ENCODE measurements at regions not wholly inside any gene's neighbourhood (a gene's known extent, or its start where the extent isn't known, plus 50 kb on each side); places are given as distances from the start of the nearest gene placed in this dataset.
"Not testable (repeated sequence)": the region's sequence is repeated elsewhere in the genome, so short reads cannot be mapped to it uniquely, and the experiment has no call there.

DNA sequence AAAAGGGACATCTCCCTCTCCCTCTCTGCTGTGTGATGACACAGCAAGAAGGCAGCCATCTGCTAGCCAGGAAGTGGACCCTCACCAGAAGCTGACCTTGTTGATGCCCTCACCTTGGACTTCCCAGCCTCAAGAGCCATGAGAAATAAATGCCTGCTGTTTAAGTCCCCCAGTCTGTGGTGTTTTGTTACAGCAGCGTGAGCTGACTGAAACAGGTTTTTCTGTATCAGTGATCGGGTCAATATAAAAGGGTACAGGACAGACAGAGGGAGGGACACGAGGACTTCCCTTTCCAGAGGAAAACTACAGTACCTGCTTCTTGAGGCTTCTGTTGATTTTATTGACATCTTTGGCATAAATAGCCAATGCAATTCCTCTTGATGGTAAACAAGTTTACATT is 510.3 kb upstream of the CHAC2 start:
- DNase-seq = no peak

GRCh38 chr2:53253244-53253643 is 514.4 kb upstream of the CHAC2 start:
- no peak for DNase-seq

DNA sequence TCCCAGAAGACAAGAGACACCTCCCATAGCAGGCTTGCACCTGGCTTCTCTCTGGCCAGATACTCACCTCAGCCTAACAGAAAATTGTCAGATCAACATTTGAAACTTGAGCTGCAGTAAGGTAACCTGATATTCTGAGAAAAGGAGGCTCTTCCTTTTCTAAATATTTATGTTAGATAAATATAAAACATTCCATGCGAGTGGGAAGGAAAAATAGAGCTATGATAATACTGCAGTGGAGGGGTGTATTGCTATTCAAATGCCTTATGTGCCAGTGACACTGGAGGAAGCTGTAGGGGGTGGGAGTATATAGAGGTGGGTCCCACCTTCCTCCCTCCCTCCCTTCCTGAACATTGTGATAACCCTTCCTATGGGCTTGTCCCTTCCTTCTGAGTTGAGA is 515.5 kb upstream of the CHAC2 start:
- DNase-seq = no peak

- DNase-seq = no peak
Measured at GRCh38 chr2:53247956-53248735, 519.5 kb upstream of the CHAC2 start.

DNA sequence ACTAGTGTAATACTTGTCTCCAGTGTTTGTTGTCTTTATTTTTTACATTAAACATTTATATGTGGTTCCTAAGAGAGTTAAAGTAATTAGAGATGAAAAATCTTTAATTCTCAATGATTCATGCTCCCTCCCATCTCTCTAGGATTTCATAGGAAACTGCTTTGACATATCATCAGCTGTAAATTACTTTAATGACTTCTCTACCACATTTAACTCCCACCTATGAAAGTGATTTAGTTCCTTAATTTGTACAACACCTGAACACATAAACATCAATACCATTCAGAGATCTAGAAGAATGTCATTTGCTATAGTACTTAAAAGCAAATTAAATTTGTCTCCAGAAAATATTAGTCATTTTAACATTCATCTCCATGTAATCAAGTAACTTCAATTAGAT is 524.2 kb upstream of the CHAC2 start:
- DNase-seq = no peak

GRCh38 chr2:53242090-53242489 is 525.5 kb upstream of the CHAC2 start:
- DNase-seq = no peak

GRCh38 chr2:53235836-53236582 is 531.6 kb upstream of the CHAC2 start:
- no peak for DNase-seq

DNA sequence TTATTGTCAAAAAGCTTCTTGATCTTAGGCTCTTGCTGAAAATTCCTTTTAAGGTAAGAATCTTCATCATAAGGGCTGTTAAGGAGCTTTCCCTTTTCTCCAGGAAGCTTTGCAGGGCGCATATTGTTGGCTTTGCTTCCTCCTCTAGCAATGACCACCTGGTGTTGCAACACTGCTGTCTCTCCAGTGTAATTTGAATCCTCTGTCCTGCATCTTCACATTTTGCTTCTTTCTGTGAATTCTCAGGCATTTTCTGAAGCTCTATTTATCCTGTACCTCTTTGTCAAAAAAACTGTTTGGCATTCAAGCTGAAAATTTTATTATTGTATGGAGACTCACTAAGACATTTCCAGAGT is 533.1 kb upstream of the CHAC2 start:
- no peak for DNase-seq

DNA sequence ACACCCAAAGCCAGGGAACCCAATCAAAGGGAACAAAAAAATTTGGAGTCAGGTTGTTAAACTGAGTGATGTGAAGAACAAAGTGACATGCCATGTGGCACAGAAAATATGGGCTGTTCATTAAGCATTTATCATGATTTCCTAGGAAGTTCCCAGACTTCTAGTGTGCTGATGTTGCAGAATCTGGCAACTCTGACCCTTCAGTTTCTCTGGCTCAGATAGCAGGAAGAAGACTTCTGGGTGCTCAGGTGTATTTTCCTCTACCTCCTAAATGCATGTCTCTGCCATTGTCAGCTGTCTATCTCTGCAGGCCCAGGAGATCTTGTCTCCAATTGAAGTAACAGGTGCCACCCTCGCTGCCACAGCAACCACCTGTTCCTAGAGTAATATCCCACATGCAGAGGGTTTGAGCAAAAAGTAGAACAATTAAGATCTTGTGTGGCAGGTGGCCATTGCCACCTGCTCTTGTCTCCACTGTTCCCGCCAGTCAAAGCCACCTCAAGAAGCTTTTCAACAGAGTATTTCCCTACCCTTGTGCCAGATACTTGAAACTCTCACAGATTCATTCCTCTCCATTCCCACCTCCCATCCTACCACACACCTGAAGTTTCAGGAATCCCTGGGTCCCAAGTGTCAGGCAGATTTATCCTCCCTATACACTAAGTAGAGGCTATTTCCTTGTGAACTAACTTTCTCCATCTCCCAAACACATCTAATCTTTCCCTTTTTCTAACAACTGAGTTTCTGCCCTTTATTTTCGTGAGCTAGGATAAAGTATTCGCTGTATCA is 533.7 kb upstream of the CHAC2 start:
- DNase-seq = no peak

DNA sequence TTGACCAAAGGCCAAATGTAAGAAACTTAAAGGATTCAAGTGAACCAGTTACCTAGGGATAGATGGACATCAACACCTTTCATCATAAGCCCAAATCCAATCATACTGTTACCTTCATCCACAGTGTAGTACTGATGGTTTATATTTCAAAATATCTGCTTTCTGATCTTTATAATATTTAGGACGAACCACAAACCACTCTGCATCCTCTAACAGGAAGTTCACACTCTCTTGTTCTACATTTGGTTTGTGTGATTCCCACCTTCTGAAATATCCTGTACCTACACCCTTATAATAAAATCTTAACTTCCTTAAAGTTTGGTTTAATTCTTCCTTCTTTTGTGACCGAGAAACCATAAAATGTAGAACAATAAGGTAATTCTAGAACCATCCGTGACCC is 535.7 kb upstream of the CHAC2 start:
- DNase-seq = no peak

DNA sequence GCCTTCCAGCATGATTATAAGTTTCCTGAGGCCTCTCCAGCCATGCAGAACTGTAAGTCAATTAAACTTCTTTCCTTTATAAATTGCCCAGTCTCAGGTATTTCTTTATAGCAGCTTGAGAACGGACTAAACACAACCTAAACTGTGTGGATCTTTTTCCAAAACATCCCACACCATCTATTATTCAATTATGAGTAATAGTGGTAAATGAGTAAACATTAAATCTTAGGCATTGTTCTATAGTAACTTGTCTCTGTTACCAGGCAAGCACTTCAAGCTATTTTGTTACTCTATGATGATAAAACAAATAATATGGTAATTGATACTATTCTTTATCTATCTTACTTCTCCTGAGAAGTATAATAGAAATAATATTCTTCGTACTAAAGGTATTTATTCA is 536.9 kb upstream of the CHAC2 start:
- DNase-seq = no peak

DNA sequence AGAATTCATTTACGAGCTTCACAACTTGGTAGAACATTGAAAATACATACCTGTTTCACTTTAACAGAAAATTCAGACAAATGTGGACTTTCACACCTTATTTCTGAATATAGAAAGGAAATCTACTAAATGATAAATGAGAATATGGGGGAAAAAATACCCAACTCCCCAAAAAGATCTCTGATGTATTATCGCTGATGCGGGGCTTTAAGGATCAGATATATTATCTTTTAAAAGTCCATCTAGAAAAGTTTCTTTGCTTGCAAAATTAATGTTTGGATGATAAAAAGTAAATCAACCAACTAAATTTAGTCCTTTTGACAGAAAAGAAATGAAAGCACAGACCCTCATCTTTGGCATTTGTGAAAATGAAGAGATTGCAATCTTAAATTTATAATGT is 540.1 kb upstream of the CHAC2 start:
- DNase-seq = no peak

DNA sequence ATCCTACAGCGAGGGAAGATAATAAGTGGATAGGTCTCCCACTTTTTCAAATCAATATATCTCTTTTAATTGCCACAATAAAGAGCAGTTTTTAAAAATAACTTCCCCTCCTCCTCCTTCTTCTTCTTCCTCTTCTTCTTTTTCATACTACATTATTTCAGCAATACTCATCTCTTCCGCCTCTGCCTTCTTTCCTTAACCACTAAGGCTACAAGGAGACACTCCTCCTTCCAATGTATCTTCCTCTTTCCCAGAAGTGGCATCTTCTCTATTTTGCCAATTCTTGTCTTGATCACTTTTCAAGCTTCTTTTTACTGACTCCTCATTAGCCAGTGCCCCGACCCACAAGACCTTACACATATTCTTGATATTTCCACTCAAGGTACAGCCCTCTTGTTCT is 546.6 kb upstream of the CHAC2 start:
- DNase-seq = no peak

DNA sequence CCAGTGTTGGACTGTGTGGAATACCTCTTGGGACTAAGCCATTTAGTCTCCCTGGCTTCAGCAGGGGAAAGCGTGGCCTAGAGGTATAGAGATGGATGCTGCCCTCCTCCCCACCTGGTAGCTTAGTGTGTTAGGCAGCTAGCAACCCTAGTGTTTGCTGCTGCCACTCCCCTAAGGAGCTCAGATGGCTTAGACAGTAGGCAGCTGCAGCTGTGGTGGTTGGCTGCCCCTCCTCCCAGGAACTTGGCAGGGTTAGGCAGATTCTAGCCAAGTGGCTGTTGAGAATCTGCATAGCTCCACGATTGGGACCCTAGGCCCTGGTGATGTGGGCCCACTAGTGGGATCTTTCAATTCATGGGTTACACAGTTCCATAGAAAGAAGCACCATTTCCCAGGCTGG is 550.4 kb upstream of the CHAC2 start:
- DNase-seq = no peak

DNA sequence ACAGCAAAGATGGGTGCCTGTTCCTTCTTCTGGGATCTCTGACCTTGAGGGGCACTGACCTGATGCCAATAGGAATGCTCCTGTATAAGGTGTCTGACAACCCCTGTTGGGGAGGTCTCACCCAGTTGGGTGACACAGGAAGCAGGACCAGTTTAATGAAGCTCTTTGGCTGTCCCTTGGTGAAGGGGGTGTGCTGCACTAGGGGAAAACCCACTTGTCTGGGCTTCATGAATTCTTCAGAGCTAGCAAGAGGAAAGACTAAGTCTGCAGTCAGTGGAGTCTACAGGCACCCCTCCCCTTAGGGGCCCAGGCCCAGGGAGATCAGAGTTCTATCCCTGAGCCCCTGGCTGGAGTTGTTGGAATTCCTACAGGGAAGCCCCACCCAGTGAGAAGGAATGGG is 550.8 kb upstream of the CHAC2 start:
- DNase-seq = no peak

GRCh38 chr2:53212576-53212975 is 555.0 kb upstream of the CHAC2 start:
- no peak for DNase-seq

DNA sequence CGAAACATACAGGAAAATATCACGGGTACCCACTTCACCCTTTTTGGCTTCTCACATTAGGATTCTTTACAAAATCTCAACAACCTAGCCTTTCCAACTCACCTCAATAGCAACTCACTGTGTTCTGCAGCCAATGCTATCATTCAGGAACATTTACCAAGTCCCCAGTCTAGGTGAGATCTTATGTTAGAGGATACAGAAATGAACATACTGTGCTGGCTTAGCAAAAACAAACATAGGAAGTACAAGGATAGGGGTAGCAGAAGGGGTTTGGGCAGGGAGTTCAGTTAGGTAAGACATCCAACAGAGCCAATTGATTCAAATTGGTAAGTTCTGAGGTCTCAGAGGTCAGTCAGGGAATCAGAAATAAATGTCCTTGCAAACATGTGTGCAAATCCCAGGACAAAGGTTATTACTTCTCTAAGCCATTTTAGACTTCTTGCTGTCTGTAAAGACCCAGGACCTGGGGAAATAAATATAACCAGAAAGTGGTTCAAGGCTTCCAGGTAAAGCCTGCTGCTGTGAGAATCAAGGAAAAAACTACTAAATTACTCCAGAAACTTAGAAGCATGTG is 556.3 kb upstream of the CHAC2 start:
- no peak for DNase-seq

DNA sequence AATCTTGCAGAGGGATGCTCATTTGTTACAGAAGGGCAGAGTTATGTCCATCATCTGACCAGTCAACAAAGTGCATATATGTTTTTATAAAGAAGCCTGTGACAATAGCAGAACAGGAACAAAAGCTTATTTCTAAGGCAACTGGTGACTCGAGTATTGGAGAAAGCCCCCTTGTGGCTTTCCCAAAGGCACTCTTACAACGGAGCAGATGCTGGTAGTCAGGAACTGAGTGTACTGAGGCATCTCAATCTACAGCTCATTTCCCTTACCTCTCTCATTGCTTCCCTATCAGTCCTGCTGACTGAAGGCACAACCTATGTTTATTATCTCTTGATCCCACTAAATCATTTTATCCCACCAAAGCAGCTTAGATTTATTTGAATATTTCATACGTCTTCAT is 557.1 kb upstream of the CHAC2 start:
- no peak for DNase-seq

DNA sequence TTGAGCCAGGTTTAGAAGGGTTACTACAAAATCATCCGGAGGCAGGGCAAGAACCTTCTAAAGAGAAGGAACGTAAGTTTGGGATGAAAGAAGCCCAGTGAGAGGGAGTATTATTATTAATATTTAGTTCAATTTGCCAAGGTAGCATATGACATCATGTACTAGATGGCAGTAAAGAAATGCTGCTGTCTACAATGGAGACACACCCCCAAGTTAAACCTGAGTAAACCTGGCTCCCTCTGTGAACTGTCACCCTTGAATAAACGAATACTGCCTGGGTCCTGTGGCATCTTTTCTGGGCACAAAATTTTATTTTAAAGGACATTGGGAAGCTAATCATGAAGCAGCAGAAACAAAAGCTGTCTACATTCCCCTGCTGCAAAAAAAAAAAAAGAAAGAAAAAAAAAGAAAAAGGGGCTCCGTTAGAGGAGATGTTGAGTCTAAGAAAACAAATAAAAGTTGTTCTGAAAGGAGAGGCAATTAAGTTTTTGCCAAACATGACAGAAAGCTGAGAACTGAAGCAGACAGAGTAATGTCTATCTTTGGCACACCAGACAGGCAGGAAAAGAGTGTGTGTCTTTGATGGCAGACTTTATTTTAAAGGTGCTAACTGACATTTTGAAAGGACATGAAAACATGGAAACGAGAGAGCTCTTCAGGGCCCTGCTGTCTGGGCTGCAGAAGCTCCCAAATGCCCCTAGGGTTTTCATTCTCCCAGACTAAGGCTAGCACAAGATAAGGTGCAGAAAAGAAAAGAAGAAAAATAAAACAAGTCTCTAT is 557.7 kb upstream of the CHAC2 start:
- no peak for DNase-seq

DNA sequence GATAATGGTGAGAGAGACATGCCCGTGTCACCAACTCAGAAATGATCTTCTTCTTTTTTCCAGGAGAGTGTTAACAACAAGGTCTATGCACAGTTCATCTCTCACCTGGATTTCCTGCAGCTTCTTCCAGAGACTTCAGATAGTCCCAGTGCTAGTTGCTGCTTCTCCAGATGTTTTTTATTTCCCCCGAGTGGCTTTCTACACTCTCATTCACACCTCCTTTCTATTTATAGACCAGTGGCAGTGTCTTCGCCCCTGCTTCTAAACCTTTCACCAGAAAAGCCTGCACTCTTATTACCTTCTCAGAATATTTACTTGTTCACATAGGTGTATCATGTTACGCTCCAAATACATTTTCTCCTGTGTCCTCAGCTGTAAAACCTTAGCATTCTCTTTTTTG is 558.8 kb upstream of the CHAC2 start:
- no peak for DNase-seq

- not testable (repeated sequence) for DNase-seq
Measured at GRCh38 chr2:53206226-53206625, 561.4 kb upstream of the CHAC2 start.

DNA sequence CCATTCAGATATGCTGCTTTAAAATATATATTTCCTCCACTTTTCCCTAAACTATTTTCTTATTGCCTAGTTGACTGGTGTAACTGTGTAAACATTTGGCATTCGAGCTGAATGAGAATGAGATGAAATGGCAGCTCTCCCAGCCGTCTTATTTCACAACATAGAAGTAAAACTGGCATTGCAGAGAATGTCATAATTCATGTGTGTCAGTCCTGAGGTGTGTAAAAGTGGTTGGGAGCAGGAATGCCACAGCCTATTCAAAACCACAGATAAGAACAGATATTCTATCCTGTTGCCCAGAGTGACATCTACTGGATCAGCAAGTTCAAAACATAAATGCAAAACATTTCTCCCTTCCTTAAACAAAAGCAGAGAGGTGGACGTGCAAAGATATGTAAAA is 565.5 kb upstream of the CHAC2 start:
- DNase-seq = peak in 1 of 2 experiments; percentile 1

DNA sequence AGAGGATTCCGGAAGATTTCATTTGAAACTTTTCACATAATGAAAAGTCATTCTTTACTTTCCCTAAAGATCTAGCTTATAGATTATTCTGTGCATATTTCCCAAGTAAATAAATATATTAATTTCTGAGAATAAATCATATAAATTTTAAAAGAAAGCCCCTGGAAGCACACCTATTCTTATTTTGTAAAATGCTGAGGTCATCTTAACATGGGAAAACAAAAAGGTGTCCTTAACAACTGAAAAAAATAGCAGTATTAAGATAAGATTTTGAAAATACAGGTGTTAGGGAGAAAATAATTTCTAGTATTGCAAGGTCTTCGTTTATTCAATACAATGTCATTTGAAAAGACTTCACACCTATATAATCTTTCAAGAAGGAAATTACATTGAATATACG is 567.5 kb upstream of the CHAC2 start:
- no peak for DNase-seq
